OCI-LY1 (cell line): ENCODE measurements at regions not wholly inside any gene's neighbourhood (a gene's known extent, or its start where the extent isn't known, plus 50 kb on each side); places are given as distances from the start of the nearest gene placed in this dataset.

ENCODE experiments used
- H2AFZ ChIP-seq: fragments of 200-600 bp; sonication (generic), shearing (Covaris generic); 2 replicates; pipeline ENCODE4 v1.6.0; 2014; ENCODE audit warnings: antibody characterized with exemption, mild to moderate bottlenecking, low read length
- H3F3A ChIP-seq: fragments of 200-600 bp; sonication (generic), shearing (Covaris generic); 2 replicates; pipeline ENCODE4 v1.6.0; 2014; ENCODE audit warnings: mild to moderate bottlenecking, antibody characterized with exemption, low read length, moderate library complexity; ENCODE audit not compliant: insufficient read depth
- H3K27ac ChIP-seq: fragments of 200-600 bp; sonication (generic); 2 replicates; pipeline ENCODE4 v1.5.1; 2014; ENCODE audit warnings: low read length, mixed run types, mild to moderate bottlenecking, low read depth; ENCODE audit not compliant: poor library complexity, severe bottlenecking
- H3K27me3 ChIP-seq: fragments of 200-600 bp; sonication (generic); 2 replicates; pipeline ENCODE4 v1.6.0; 2014; ENCODE audit warnings: antibody characterized with exemption, mild to moderate bottlenecking, low read length, moderate library complexity; ENCODE audit not compliant: insufficient read depth
- H3K36me3 ChIP-seq: fragments of 200-600 bp; sonication (generic); 2 replicates; pipeline ENCODE4 v1.6.1; 2014; ENCODE audit warnings: mild to moderate bottlenecking, antibody characterized with exemption, low read length, moderate library complexity, mixed read lengths; ENCODE audit not compliant: insufficient read depth
- H3K4me1 ChIP-seq: fragments of 200-600 bp; sonication (generic); 2 replicates; pipeline ENCODE4 v1.5.1; 2014; ENCODE audit warnings: mild to moderate bottlenecking, low read length, moderate library complexity; ENCODE audit not compliant: insufficient read depth, severe bottlenecking
- H3K4me2 ChIP-seq: fragments of 200-600 bp; sonication (generic), shearing (Covaris generic); 2 replicates; pipeline ENCODE4 v1.6.1; 2014; ENCODE audit warnings: low read length
- H3K4me3 ChIP-seq: fragments of 200-600 bp; sonication (generic); 2 replicates; pipeline ENCODE4 v1.5.1; 2014; ENCODE audit warnings: low read length, low read depth, mild to moderate bottlenecking, mixed read lengths; ENCODE audit not compliant: poor library complexity, severe bottlenecking
- H3K79me2 ChIP-seq: fragments of 200-600 bp; shearing (Covaris generic); 2 replicates; pipeline ENCODE4 v1.6.1; 2016; ENCODE audit warnings: mixed run types, low read length, mixed read lengths; ENCODE audit not compliant: insufficient read depth
- H3K9ac ChIP-seq: fragments of 200-600 bp; sonication (generic), shearing (Covaris generic); 2 replicates; pipeline ENCODE4 v1.6.1; 2014; ENCODE audit warnings: mild to moderate bottlenecking, low read length, mixed read lengths
- H3K9me2 ChIP-seq: fragments of 200-600 bp; sonication (generic), shearing (Covaris generic); 2 replicates; pipeline ENCODE4 v1.6.1; 2014; ENCODE audit warnings: low read depth, mild to moderate bottlenecking, low read length, mixed read lengths
- H3K9me3 ChIP-seq: fragments of 200-600 bp; shearing (Covaris generic); 2 replicates; pipeline ENCODE4 v1.6.1; 2014; ENCODE audit warnings: low read length, mixed read lengths
- H4K20me1 ChIP-seq: fragments of 200-600 bp; sonication (generic), shearing (Covaris generic); 2 replicates; pipeline ENCODE4 v1.6.0; 2016; ENCODE audit warnings: mild to moderate bottlenecking, low read length; ENCODE audit not compliant: insufficient read depth
- EZH2 ChIP-seq: fragments of 200-600 bp; sonication (generic), shearing (Covaris generic); IDR thresholded peaks from 2 replicates; pipeline ENCODE4 v1.8.0; 2017; ENCODE audit warnings: borderline replicate concordance, mixed run types, mild to moderate bottlenecking, antibody characterized with exemption, low read length, moderate library complexity, mixed read lengths
- TF ChIP-seq, protein P1 (sequence below): fragments of 200-600 bp; sonication (generic), shearing (Covaris generic); IDR thresholded peaks from 2 replicates; pipeline ENCODE4 v1.5.1; 2017; ENCODE audit warnings: mild to moderate bottlenecking, antibody characterized with exemption, low read length, moderate library complexity, mixed read lengths

DNA sequence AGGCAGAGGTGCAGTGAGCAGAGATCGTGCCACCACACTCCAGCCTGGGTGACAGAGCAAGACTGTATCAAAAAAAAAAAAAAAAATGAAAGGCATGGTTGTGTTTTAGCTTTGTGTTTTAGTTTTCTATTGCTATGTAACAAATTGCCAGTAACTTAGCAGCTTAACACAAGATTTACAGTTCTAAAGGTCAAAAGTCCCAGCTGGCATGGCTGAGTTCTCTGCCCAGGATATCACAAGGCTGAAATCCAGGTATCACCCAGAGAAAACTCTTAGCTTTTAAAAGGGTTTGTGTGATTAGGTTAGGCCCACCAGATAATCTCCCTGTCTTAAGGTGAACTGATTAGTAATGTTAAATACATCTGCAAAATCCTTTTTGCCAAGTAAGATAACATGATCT is 107.7 kb upstream of the YPEL5 start:
- H3K27me3 ChIP-seq: no peaks in the 10 kb centered on the region
- no peaks in the 10 kb centered on the region for H4K20me1 ChIP-seq
- TF ChIP-seq, protein P1, sequence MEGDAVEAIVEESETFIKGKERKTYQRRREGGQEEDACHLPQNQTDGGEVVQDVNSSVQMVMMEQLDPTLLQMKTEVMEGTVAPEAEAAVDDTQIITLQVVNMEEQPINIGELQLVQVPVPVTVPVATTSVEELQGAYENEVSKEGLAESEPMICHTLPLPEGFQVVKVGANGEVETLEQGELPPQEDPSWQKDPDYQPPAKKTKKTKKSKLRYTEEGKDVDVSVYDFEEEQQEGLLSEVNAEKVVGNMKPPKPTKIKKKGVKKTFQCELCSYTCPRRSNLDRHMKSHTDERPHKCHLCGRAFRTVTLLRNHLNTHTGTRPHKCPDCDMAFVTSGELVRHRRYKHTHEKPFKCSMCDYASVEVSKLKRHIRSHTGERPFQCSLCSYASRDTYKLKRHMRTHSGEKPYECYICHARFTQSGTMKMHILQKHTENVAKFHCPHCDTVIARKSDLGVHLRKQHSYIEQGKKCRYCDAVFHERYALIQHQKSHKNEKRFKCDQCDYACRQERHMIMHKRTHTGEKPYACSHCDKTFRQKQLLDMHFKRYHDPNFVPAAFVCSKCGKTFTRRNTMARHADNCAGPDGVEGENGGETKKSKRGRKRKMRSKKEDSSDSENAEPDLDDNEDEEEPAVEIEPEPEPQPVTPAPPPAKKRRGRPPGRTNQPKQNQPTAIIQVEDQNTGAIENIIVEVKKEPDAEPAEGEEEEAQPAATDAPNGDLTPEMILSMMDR: no peak
- TF ChIP-seq EZH2: no peak
- no peaks in the 10 kb centered on the region for H3K36me3 ChIP-seq
- no peaks in the 10 kb centered on the region for H3K9me2 ChIP-seq
- no peak overlapping the region for H2AFZ ChIP-seq
- H3K27ac ChIP-seq: no peak overlapping the region
- no peak overlapping the region for H3K9ac ChIP-seq
- no peaks in the 10 kb centered on the region for H3K79me2 ChIP-seq
- no peaks in the 10 kb centered on the region; the same call in 1 of the 2 replicates for H3F3A ChIP-seq
- no peaks in the 10 kb centered on the region for H3K9me3 ChIP-seq
- H3K4me2 ChIP-seq: no peak overlapping the region
- no peaks in the 10 kb centered on the region for H3K4me1 ChIP-seq
- H3K4me3 ChIP-seq: no peak overlapping the region

DNA sequence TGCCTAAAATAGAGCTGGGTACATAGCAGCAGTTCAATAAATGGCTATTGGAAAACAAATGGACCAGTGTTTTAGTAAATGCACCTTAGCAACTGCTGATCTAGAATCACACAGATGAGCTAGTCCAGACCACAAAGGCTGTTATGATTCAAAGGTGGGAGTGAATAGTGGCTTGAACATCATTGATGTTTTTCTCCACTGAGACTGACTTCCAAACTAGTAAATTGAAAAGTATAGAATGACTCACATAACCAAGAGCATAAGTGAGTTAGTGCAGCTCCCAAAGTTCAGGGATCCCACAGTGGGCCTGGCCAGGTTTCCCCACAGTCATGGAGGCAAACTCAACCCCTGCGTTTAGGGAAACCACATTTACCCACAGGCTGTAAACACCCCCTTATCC is 106.7 kb upstream of the YPEL5 start:
- H3F3A ChIP-seq: no peaks in the 10 kb centered on the region; the same call in 1 of the 2 replicates
- H3K79me2 ChIP-seq: no peaks in the 10 kb centered on the region
- no peak overlapping the region for H3K27ac ChIP-seq
- H3K36me3 ChIP-seq: no peaks in the 10 kb centered on the region
- no peaks in the 10 kb centered on the region for H3K4me1 ChIP-seq
- no peak overlapping the region for H3K9ac ChIP-seq
- no peaks in the 10 kb centered on the region for H3K9me3 ChIP-seq
- no peak overlapping the region for H3K4me3 ChIP-seq
- H2AFZ ChIP-seq: no peak overlapping the region
- TF ChIP-seq EZH2: no peak
- TF ChIP-seq, protein P1: no peak
- no peaks in the 10 kb centered on the region for H3K9me2 ChIP-seq
- H3K4me2 ChIP-seq: no peak overlapping the region
- no peaks in the 10 kb centered on the region for H4K20me1 ChIP-seq
- H3K27me3 ChIP-seq: no peaks in the 10 kb centered on the region

DNA sequence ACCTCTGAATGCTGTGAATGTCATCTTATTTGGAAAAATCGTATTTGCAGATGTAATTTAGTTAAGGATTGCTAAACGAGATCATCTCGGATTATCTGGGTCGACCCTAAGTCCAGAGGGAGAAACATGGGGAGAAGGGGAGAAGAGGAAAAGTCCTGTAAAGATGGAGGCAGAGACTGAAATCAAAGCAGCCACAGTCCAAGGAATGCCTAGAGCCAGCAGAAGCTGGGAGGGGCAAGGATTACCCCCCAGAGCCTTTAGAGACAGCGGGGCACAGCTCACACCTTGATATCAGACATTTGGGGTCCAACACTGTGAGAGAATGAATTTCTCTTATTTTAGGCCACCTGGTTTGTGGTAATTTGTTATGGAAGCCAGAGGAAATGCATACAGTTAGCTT is 104.9 kb upstream of the YPEL5 start:
- H3K79me2 ChIP-seq: no peaks in the 10 kb centered on the region
- H3K4me2 ChIP-seq: no peak overlapping the region
- H2AFZ ChIP-seq: no peak overlapping the region
- TF ChIP-seq, protein P1: no peak
- no peak overlapping the region for H3K27ac ChIP-seq
- no peaks in the 10 kb centered on the region for H4K20me1 ChIP-seq
- H3K9me2 ChIP-seq: no peaks in the 10 kb centered on the region
- H3K4me3 ChIP-seq: no peak overlapping the region
- no peaks in the 10 kb centered on the region for H3K9me3 ChIP-seq
- no peaks in the 10 kb centered on the region for H3K4me1 ChIP-seq
- no peak overlapping the region for H3K9ac ChIP-seq
- no peaks in the 10 kb centered on the region for H3K27me3 ChIP-seq
- no peaks in the 10 kb centered on the region; the same call in 1 of the 2 replicates for H3F3A ChIP-seq
- H3K36me3 ChIP-seq: no peaks in the 10 kb centered on the region
